ENCODE measurements at regions not wholly inside any gene's neighbourhood (a gene's known extent, or its start where the extent isn't known, plus 50 kb on each side); places are given as distances from the start of the nearest gene placed in this dataset.
"Not testable (repeated sequence)": the region's sequence is repeated elsewhere in the genome, so short reads cannot be mapped to it uniquely, and the experiment has no call there.

- DNase-seq = no peak
Observed at GRCh38 chr4:186775902-186776301, 52.2 kb upstream of the FAT1 start.

- no peak for DNase-seq
Observed at GRCh38 chr4:186778134-186778533, 54.5 kb upstream of the FAT1 start.

DNA sequence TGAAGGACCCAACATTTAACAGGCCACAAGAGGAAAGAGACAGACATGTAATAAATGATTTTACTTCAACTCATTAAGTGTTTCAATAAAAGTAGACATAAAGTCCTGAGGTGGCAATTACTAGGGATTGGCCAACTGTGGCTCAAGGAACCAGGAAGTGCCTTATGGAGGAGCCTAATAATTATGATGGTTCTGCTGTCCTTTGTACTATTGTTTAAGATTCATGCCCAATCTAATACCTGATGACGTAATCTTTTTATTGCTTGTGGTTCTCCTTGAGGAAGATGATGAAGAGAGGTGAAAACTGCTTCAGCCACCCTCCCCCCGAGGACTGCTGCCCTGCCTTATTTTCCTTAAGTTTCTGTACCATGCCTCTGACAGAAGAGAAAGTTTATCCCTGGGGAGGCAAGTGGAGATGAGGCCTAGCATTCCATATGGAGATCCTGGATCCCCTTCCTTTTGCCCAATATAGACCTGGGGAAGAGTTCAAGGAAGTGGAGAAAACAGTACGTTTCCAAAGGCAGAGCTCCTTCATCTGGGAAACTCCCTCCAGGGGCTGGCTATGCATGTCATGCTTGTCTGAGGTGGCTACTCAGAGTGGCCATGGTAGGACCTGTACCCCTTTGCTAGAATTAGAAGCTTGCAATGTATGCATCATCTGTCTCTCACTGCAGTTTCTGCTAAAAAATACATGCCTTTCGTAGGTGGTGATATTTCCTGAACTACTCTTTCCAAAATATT is 56.8 kb upstream of the FAT1 start:
- no peak for DNase-seq

DNA sequence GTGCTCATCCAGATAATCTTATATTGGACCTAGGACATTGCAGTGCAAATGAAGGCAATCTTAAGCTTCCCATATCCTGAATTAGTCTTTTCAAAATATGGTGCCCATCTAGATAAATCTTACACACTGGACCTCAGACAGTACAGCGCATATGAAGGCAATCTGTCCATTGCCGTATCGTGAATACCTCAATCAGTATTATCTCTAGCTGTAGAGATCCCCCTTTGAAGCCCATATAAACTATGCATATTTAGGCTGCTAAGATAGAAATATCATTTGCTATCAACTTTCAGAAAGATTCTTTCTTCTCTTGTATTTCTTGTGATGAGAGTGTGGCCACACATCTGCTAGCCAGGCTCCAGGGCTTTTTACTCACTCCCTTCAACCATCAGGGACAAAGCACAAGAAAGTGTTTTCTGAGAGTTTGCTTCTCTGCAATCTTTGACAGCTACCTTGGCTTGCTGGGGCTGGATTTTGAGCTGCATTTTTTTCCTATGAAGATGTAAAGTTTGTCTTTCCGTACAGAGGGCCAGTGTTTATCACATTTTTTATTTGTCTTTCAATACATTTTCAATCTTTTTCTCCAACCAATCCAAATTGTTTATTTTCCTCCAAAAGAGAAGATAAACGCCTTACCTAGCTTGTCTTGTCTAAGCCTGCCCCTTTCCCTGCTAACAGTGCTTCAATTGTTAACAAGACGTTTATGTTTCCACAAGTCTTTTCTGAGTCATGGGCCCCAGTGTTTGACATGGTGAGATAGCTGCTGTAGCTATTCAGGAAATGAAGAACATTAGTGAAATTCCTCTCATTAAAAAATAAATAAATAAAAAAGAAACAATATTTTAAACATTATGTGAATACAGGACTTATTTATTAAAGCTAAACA is 57.6 kb upstream of the FAT1 start:
- DNase-seq = no peak

DNA sequence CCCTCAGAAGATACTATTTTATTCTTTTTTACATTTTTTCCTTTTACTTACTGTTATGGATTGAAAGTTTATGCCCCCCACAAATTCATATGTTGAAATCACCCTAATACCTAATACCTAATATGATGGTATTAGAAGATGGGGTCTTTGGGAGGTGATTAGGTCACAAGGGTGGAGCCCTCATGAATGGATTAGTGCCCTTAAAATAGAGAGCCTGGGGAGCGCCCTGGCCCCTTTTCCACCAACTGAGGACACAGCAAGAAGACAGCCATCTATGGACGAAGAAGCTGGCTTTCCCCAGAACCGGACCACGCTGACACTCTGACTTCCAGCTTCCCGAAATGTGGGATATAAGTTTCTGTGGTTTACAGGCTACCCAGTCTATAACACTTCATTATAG is 58.6 kb upstream of the FAT1 start:
- no peak for DNase-seq

GRCh38 chr4:186787536-186787935 is 63.9 kb upstream of the FAT1 start:
- no peak for DNase-seq

GRCh38 chr4:186789651-186790050 is 66.0 kb upstream of the FAT1 start:
- DNase-seq = no peak

GRCh38 chr4:186790630-186791029 is 67.0 kb upstream of the FAT1 start:
- DNase-seq = no peak

DNA sequence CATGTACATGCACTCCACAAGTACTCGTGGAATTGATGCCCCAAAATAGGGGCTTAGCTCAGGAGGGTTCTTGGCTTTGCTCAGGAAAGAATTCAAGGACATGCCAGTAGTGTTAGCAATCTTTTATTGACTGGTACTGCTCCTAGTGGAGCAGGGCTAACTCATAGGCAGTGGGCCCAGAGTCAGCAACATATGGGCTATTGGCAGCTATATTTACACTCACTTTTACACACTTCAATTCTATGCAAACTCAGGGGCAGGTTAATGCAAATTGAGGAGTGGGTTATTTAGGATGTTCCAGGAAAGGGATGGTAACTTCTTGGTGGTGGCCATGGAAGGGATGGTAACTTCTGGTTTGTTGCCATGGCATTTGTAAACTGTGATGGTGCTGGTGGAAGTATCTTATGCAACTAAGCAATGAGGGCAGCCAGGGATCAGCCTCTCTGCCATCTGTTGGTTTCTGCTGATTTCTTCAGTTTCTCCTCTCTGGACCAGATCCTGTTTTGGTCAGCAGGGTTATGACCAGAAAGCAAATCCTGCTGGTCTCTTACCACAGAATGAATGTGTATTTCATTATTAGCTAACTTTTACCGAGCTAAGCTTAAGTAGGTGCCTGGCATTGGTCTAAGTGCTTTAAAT is 69.2 kb upstream of the FAT1 start:
- DNase-seq = no peak

- DNase-seq = no peak
Observed at GRCh38 chr4:186798951-186799659, 75.4 kb upstream of the FAT1 start.

GRCh38 chr4:186805020-186805820 is 81.6 kb upstream of the FAT1 start:
- DNase-seq = no peak

- not testable (repeated sequence) for DNase-seq
Observed at GRCh38 chr4:186805917-186806316, 82.3 kb upstream of the FAT1 start.

DNA sequence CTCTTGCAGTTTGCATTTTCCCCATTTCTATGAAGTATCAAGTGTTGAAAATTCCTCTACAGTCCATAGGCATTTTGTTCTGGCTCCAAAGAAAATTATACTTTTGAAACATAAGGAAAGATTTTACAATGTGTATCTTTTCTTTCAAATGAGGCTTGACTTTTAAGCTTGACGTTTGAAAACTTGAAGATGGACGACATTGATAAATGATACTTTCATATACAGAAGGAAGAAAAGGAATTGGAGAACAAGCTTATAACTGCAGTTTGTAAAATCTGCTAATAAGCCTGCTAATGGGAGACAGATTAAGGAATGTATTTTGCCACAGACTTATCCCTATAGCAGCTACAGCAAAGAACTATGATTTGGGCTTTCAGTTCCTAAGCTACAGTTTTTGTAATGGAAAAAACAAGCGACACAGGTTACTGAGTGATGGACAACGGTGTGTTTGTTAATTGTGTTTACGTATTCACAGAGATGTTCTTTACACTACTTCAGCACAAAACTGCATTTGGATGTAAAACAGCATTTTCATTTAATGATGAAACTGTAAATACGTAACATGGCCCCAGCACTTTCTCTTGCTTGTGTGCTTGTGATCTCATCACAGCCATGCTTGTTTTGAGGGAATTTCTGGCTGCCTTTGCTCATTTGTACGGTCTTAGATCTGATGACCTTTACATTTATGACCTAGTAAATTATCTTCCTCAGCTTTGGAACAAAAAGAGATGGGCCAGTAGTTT is 83.2 kb upstream of the FAT1 start:
- peak; percentile 21 for DNase-seq

DNA sequence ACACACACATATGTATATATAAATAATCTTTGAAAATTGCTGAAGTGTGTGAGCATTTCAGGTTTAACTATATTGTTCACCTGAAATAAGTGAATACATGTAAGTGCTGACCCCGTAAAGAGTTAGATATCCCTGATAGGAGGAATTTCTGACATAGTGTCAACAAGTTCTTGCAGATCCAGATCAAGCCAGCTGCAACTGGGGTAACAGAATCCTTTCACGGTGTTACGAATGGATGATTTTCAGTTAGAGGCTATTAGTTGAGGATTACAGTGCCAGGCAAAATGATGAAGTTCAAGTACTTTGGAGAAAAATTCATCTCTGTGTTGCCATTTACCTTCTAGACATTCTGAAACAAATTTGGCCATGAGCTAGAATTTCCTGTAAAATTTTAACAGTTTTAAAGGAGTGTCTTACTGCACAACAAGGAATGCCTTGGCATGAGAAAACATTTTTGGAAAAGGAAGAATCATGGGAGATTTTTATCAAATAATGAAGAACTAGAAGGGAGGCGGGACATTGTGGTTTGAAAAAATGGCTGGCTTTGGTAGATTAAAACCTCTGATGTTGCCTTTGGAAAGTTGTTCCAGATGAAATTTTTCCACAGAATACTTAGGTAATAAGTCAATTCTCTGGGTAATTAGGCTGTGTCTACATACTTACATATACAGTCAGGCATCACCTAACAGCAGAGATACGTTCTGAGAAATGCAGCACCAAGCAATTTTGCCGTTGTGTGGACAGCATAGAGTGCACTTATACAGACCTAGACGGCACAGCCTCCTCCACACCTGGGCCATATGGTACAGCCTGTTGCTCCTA is 84.4 kb upstream of the FAT1 start:
- DNase-seq = no peak

GRCh38 chr4:186808630-186809018 is 85.0 kb upstream of the FAT1 start:
- DNase-seq = no peak

DNA sequence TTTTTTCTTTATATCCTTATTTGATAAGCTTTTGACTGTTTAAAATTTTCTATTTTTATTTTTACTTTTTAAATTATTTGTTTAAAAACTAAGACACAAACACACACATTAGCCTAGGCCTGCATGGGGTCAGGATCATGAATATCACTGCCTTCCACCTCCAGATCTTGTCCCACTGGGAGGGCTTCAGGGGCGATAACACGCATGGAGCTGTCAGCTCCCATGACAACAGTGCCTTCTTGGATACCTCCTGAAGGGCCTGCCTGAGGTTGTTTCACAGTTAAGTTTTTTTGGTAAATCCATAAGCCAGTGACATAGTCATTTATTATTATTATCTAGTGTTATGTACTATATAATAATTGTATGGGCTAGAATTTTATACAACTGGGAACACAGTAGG is 85.4 kb upstream of the FAT1 start:
- no peak for DNase-seq

- no peak for DNase-seq
Observed at GRCh38 chr4:186810613-186811150, 87.0 kb upstream of the FAT1 start.

- DNase-seq = no peak
Observed at GRCh38 chr4:186812592-186812991, 88.9 kb upstream of the FAT1 start.

- DNase-seq = no peak
Observed at GRCh38 chr4:186813377-186814068, 89.9 kb upstream of the FAT1 start.

Measured in muscle of arm (tissue), 1 donor.